GM19397 (cell line): ENCODE measurements at regions not wholly inside any gene's neighbourhood (a gene's known extent, or its start where the extent isn't known, plus 50 kb on each side); places are given as distances from the start of the nearest gene placed in this dataset.

Experiments used
- ATAC-seq: cut with Tn5 transposase; IDR thresholded peaks from one replicate; pipeline ENCODE4 v1.9.1; 2021; ENCODE audit warnings: mild to moderate bottlenecking, moderate library complexity; ENCODE audit not compliant: unreplicated experiment

- ATAC-seq = no peak
These were observed 468.0 kb downstream of the HTR7 start for GRCh38 chr10:90389876-90390275.

DNA sequence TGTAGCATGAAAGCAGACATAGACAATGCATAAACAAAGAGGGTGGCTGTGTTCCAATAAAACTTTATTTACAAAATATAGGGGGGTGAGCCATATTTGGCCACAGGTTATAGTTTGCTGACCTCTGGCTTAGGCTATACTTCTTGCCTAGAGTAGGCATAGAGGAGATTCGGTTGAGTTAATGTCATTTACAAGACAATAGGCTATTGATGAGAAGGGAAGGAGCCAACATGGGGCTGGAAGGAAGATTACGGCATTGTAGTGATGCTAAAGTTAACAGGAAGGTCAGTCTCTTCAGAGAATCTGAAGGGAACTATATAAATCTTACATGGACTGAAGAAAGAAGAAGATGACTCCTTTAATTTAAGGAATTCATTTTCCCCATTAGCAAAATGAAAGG is 463.5 kb downstream of the HTR7 start:
- ATAC-seq = no peak

DNA sequence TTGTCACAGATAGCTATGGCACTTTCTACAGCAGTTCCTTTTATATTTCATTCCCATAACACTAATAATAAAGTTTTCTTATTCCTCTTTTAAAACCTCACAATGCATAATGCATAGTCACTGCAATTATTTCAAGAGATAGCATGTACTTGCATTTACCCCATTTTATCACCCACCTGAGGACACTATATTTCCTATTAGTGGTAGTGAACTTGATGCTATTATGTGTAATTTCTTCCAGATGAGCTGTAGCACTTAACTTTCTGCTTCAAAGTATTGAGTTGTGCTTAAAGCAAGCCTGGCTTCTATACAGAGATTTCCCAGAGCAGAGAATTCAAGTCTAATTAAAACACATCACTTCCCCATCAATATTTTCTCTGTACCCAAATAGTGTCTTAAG is 461.1 kb downstream of the HTR7 start:
- ATAC-seq = no peak

- no peak for ATAC-seq
These were observed 459.3 kb downstream of the HTR7 start for GRCh38 chr10:90398566-90398965.

DNA sequence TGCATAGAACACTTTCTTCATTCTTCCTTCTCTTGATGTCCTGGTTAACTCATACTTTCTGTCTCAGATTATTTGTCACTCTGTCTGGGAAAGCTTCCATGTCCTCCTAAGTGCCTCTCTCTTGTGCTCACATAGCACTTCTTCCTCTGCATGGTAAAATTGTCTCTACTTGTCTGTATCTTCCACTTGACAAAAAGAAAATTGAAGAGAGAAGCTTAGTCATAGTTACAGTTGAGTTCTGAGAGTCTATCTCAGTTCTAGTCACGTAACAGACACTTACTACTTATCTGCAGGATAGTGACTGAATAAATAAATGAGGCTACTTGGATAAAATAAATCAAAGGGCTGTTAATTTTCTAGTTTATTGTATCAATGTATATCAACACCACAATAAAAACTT is 458.1 kb downstream of the HTR7 start:
- ATAC-seq = no peak

GRCh38 chr10:90403211-90404000 is 454.4 kb downstream of the HTR7 start:
- no peak for ATAC-seq

- no peak for ATAC-seq
These were observed 450.7 kb downstream of the HTR7 start for GRCh38 chr10:90407131-90407530.

DNA sequence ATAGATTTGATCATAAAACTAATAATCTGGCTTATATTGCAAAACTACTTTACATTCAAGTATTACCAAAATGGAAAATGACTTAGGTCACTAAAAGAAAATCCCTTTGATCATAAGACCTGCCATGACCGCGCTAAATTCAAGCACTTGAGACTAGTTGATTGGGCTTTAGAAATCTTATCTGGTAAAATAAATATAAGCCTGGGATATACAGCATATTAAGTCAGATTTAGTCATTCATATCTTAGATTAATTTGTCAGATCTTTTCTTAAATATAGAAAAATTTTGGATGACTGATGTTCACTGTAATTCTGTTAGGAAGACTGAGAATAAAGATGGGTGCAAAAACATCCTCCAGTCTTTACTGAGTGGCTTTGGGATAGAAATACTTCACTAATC is 450.0 kb downstream of the HTR7 start:
- no peak for ATAC-seq

DNA sequence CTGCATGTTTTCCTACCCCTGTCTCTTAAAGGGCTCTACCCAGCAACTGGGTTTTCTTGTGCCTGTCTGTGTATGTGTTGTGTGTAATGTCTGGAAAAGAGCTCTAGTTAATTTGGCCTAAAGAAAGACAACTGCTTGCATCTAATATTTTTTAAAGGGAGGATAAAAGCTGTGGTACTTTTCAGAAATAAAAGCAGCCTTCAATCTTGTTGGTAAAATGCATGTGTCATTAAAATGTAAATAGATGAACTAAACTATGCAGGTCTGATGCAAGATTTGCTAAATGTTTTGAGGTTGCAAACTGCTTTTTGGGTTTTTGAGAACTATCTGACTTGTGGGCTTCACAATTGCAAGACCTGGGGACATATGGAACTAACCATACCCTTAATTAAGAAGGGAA is 445.3 kb downstream of the HTR7 start:
- no peak for ATAC-seq

DNA sequence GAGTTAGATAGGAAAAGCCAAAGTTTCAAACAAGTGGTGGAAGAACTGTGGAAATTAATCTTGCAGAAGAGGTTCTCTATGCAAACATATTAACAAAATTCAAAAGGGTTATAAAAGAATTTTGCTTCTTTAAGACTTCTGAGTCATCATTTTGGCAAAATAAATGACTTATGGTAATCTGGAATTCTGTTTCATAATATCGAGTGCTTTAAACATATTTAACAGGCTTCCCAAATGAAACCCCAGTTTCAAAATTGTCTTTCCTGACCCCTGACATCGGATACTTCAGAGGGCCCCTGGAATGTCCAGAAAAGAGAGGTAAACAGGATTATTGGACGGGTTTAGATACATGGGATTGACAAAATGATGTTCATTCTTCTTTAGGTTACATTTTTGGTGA is 444.6 kb downstream of the HTR7 start:
- ATAC-seq = no peak

DNA sequence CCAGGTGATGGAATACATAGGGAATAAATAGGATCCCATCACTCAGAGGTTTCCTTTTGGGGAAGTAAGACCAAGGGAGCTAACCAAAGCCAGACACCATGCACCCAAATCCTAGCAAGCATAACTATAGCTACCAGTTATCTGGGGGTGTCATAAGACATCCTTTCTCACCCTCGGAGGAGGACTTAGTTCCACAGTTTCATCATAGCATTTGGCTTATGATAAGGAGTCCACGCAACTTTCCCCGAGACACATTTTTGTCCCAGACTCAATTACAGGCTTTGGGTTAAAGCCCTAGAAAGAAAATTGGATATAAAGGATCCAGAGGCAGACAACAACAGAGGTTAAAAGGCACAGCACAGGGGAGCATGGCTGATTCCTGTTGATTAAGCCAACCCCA is 442.9 kb downstream of the HTR7 start:
- ATAC-seq = no peak

DNA sequence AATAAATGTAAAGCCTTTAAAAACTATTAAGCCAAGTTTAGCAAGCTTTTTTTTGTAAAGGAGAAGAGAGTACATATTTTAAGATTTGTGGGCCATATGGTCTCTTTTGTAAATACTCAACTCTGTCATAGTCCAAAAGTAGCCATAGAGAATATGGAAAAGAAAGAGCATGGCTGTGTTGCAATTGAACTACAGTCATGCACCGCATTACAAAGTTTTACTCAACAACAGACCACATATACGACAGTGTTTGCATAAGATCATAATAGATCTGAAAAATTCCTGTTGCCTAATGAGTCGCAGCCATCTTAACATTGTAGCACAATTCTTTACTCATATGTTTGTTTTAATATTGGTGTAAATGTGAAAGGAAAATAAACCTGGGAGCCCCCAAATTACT is 440.8 kb downstream of the HTR7 start:
- no peak for ATAC-seq

DNA sequence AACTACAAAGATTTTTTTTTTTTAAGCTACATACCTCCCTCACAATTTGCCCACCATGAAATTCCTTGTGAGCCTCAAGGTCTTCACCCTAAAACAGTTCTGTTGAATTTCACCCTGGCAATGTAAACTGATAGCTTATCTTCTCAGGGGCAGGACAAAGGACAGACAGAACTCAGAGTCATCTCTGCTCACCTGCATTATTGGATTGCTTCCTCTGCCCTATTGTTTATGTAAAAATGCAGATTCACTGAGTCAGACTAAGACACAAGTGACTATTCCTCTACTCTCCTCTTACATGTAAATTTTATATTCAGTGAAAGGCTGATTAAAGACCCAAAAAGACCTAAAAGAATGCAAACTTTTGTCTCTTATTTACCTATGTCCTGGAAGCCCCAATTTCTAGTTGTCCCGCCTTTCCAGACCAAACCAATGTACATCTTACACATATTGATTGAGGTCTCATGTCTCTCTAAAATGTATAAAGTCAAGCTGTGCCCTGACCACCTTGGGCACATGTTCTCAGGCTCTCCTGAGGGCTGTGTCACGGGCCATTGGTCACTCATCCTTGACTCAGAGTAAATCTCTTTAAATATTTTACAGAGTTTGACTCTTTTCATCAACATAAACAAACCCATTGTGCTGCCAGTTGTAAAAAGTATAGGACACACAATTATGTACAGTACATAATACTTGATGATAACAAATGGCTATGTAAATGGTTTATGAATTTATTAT is 440.2 kb downstream of the HTR7 start:
- ATAC-seq = no peak

GRCh38 chr10:90418869-90419652 is 438.8 kb downstream of the HTR7 start:
- ATAC-seq = no peak

DNA sequence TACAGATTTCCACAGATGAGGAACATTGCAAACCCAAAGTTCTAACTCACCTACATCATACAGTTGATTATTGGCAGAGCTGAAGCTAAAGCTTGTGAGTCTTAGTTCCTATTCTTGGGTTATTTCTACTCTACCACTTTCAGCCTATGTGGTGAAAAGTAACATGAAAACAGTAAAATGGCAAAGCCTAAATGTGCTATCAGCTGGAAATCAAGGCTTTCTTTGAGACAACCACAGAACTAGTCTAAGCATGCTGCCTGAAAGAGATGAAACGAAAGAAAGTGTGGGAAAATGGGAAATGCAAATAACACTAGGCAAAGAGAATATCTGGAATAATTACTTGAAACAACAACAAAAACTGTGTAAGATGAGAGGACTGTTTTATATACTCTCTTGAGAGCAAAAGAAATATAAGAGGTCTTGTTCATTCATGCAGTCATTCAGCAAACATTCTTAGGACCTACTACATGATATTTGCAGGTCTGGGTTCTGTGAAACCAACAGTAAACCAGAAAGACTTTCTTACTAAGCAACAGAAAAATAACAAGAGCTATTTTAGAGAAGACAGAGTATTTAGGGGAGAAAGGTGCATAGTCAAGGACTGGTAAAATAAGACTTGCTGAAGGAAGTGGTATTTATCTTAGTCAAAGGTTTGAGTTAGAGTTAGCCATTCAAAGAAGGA is 437.1 kb downstream of the HTR7 start:
- ATAC-seq = no peak

DNA sequence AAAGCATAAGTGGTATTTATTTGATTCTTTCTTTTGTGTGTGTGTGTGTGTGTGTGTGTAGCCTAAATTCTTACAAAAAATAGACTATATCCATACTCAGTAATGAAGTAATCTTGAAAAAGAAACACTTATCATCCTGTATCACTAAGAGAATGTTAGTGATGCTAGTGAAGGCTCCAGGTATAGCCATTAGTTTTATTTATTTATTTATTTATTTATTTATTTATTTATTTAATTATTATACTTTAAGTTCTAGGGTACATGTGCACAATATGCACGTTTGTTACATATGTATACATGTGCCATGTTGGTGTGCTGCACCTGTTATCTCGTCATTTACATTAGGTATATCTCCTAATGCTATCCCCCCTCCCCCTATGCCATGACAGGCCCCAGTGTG is 436.0 kb downstream of the HTR7 start:
- no peak for ATAC-seq

DNA sequence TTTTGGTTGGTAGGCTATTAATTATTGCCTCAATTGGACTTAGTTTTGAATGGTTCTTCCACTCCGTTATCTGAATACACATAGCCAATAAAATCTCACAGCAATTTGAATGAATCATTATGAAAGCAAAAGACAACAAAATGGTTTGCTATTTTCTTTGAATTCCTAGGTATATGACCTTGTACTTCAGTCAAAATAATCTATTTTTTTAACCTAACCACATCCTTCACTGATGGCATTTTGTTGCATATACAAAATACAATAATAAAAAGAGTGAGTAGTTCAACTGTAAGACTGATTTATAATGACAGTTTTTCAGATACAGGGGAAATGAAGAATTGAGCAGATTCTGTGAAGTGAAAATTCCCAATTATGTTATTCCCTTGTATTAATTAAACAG is 433.1 kb downstream of the HTR7 start:
- no peak for ATAC-seq

GRCh38 chr10:90430186-90430585 is 427.7 kb downstream of the HTR7 start:
- ATAC-seq = no peak

- ATAC-seq = no peak
These were observed 425.0 kb downstream of the HTR7 start for GRCh38 chr10:90432866-90433265.

DNA sequence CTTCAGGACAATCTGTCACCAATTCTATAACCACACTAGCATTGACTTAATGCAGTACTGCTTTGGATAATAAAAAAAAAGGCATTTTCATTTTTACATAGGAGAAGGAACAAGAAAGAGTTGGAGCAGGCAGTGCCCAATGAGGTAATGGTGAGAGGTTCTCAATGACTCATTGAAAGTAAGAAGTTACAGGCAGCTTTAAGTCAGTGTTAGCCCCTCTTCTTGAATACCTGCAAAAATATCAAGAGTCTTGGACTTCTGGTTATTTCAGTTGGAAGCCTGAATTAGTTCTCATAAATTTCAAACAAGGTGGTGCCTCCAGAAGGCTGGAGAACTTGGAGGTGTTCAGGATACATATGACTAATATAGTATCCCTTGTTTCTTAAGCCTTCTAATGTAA is 422.5 kb downstream of the HTR7 start:
- no peak for ATAC-seq

DNA sequence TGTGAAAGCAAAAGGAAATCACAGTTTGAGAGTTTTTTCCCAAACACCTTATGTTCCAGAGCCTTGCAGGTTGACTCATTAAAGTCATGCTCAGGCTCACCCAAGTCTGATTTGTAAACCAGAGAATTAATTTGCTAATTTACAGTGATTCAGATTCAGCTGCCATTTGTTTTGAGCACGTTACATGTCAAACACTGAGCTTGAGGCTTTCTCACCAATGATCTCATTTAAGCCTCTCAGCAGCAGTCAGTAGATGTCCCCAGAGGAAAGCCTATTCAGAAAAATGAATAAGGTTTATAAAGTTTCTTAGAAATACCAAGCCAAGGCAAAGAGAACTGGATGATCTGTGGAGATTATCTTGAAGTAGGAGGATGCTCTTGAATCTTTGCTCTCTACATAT is 420.4 kb downstream of the HTR7 start:
- no peak for ATAC-seq
